Esophagus squamous epithelium (tissue), 4 donors: ENCODE measurements at regions not wholly inside any gene's neighbourhood (a gene's known extent, or its start where the extent isn't known, plus 50 kb on each side); places are given as distances from the start of the nearest gene placed in this dataset.

ENCODE experiments used
- CTCF ChIP-seq, 6 experiments: fragments of 450-650 bp in 4 of 6; fragments of 200-600 bp in 2 of 6; sonication (generic) in 2 of 6; IDR thresholded peaks; one replicate each; pipeline ENCODE4 v1.5.1; 2016 to 2019; ENCODE audit warnings: antibody characterized with exemption in 6 of 6, mild to moderate bottlenecking in 4 of 6, moderate library complexity in 4 of 6
- POLR2A ChIP-seq, 4 donors: fragments of 450-650 bp; IDR thresholded peaks; one replicate each; pipeline ENCODE4 v1.6.1; 2017; ENCODE audit warnings: antibody characterized with exemption in 4 of 4, mild to moderate bottlenecking in 4 of 4, moderate library complexity in 3 of 4

- no peak for TF ChIP-seq CTCF (IDR thresholded peaks at IDR 0.05)
- TF ChIP-seq POLR2A (IDR thresholded peaks at IDR 0.05), result no peak
Measured at GRCh38 chr4:67141586-67141985, 403.7 kb downstream of the CENPC start.
